HFF-Myc (cell line): ENCODE measurements at regions not wholly inside any gene's neighbourhood (a gene's known extent, or its start where the extent isn't known, plus 50 kb on each side); places are given as distances from the start of the nearest gene placed in this dataset.

Experiments used
- DNase-seq: peaks from one replicate; pipeline ENCODE4 v3.0.0-alpha.2; 2011; ENCODE audit warnings: low read depth; ENCODE audit errors: extremely low read depth
- H3K4me3 ChIP-seq: replicated peaks from 2 replicates; pipeline ENCODE4 v1.5.1; 2011; ENCODE audit warnings: low read depth, mild to moderate bottlenecking, control low read depth, low read length
- CTCF ChIP-seq: IDR thresholded peaks from 2 replicates; pipeline ENCODE4 v1.5.1; 2012; ENCODE audit warnings: mild to moderate bottlenecking, low read depth, low read length, control low read depth; ENCODE audit errors: missing control alignments

GRCh38 chr4:152126238-152126637 lies 365.4 kb upstream of the GATB start:
- H3K4me3 ChIP-seq: no peak overlapping the region
- no peak for DNase-seq
- no peak for TF ChIP-seq CTCF

GRCh38 chr4:152118819-152119553 lies 358.2 kb upstream of the GATB start:
- DNase-seq: no peak
- no peak for TF ChIP-seq CTCF
- H3K4me3 ChIP-seq: no peak overlapping the region

- no peak overlapping the region for H3K4me3 ChIP-seq
- no peak for DNase-seq
- no peak for TF ChIP-seq CTCF
Observed at GRCh38 chr4:152117933-152118507, 357.2 kb upstream of the GATB start.

- no peak for TF ChIP-seq CTCF
- H3K4me3 ChIP-seq: no peak overlapping the region
- no peak for DNase-seq
Observed at GRCh38 chr4:152117520-152117919, 356.7 kb upstream of the GATB start.

- no peak overlapping the region for H3K4me3 ChIP-seq
- no peak for DNase-seq
- no peak for TF ChIP-seq CTCF
Observed at GRCh38 chr4:152117054-152117453, 356.2 kb upstream of the GATB start.

GRCh38 chr4:152115794-152116193 lies 355.0 kb upstream of the GATB start:
- no peak for DNase-seq
- no peak overlapping the region for H3K4me3 ChIP-seq
- no peak for TF ChIP-seq CTCF

- no peak overlapping the region for H3K4me3 ChIP-seq
- DNase-seq: no peak
- no peak for TF ChIP-seq CTCF
Observed at GRCh38 chr4:152115118-152115517, 354.3 kb upstream of the GATB start.
